GM19025 (cell line): ENCODE measurements at regions not wholly inside any gene's neighbourhood (a gene's known extent, or its start where the extent isn't known, plus 50 kb on each side); places are given as distances from the start of the nearest gene placed in this dataset.
"Not testable (repeated sequence)": the region's sequence is repeated elsewhere in the genome, so short reads cannot be mapped to it uniquely, and the experiment has no call there.

ENCODE experiments used
- ATAC-seq: cut with Tn5 transposase; IDR thresholded peaks from one replicate; pipeline ENCODE4 v1.9.1; 2021; ENCODE audit warnings: mild to moderate bottlenecking, low read depth, moderate library complexity; ENCODE audit not compliant: unreplicated experiment

GRCh38 chr6:56812851-56813250 lies 142.1 kb upstream of the BEND6 start:
- ATAC-seq: not testable (repeated sequence)

GRCh38 chr6:56808871-56809359 lies 146.0 kb upstream of the BEND6 start:
- ATAC-seq: no peak

GRCh38 chr6:56807989-56808337 lies 146.9 kb upstream of the BEND6 start:
- no peak for ATAC-seq

GRCh38 chr6:56807326-56807988 lies 147.4 kb upstream of the BEND6 start:
- no peak for ATAC-seq

- no peak for ATAC-seq
These were observed 148.5 kb upstream of the BEND6 start for GRCh38 chr6:56806368-56806767.

GRCh38 chr6:56804996-56805395 lies 149.9 kb upstream of the BEND6 start:
- ATAC-seq: no peak

GRCh38 chr6:56803594-56803993 lies 151.3 kb upstream of the BEND6 start:
- no peak for ATAC-seq

GRCh38 chr6:56802584-56802983 lies 152.3 kb upstream of the BEND6 start:
- no peak for ATAC-seq

- no peak for ATAC-seq
These were observed 154.9 kb upstream of the BEND6 start for GRCh38 chr6:56799989-56800388.

GRCh38 chr6:56798163-56798562 lies 155.5 kb upstream of the DST start:
- ATAC-seq: no peak

GRCh38 chr6:56796196-56796532 lies 153.5 kb upstream of the DST start:
- no peak for ATAC-seq

GRCh38 chr6:56795466-56796195 lies 152.9 kb upstream of the DST start:
- ATAC-seq: no peak

GRCh38 chr6:56794421-56794820 lies 151.7 kb upstream of the DST start:
- ATAC-seq: no peak

- no peak for ATAC-seq
These were observed 151.2 kb upstream of the DST start for GRCh38 chr6:56793938-56794337.

- ATAC-seq: no peak
These were observed 147.7 kb upstream of the DST start for GRCh38 chr6:56790414-56790813.

- ATAC-seq: no peak
These were observed 147.2 kb upstream of the DST start for GRCh38 chr6:56789879-56790278.

- no peak for ATAC-seq
These were observed 146.7 kb upstream of the DST start for GRCh38 chr6:56789342-56789741.

GRCh38 chr6:56787209-56787608 lies 144.5 kb upstream of the DST start:
- no peak for ATAC-seq

GRCh38 chr6:56786256-56786655 lies 143.6 kb upstream of the DST start:
- no peak for ATAC-seq

GRCh38 chr6:56785536-56785935 lies 142.8 kb upstream of the DST start:
- not testable (repeated sequence) for ATAC-seq

GRCh38 chr6:56780109-56780508 lies 137.4 kb upstream of the DST start:
- ATAC-seq: not testable (repeated sequence)

- ATAC-seq: not testable (repeated sequence)
These were observed 135.8 kb upstream of the DST start for GRCh38 chr6:56778503-56778902.
